NB4 (cell line): ENCODE measurements at regions not wholly inside any gene's neighbourhood (a gene's known extent, or its start where the extent isn't known, plus 50 kb on each side); places are given as distances from the start of the nearest gene placed in this dataset.

Source experiments
- DNase-seq: peaks from one replicate; pipeline ENCODE4 v3.0.0; 2010; ENCODE audit warnings: low read depth
- H3K4me3 ChIP-seq: one replicate; pipeline ENCODE4 v1.5.1; 2011; ENCODE audit warnings: mild to moderate bottlenecking, low read depth, low read length, moderate library complexity
- MYC ChIP-seq: IDR thresholded peaks from 2 replicates; pipeline ENCODE4 v1.6.1; 2011; ENCODE audit warnings: low read depth, low read length
- POLR2A ChIP-seq: IDR thresholded peaks from 2 replicates; pipeline ENCODE4 v1.6.1; 2011; ENCODE audit warnings: mild to moderate bottlenecking; ENCODE audit not compliant: insufficient read length; ENCODE audit errors: extremely low read depth
- TF ChIP-seq, protein P1 (sequence below): IDR thresholded peaks from one replicate; pipeline ENCODE4 v1.5.1; 2012; ENCODE audit warnings: low read depth, low read length
- TF ChIP-seq, protein P2 (sequence below): IDR thresholded peaks from 2 replicates; pipeline ENCODE4 v1.6.1; 2011; ENCODE audit warnings: low read depth, low read length

DNA sequence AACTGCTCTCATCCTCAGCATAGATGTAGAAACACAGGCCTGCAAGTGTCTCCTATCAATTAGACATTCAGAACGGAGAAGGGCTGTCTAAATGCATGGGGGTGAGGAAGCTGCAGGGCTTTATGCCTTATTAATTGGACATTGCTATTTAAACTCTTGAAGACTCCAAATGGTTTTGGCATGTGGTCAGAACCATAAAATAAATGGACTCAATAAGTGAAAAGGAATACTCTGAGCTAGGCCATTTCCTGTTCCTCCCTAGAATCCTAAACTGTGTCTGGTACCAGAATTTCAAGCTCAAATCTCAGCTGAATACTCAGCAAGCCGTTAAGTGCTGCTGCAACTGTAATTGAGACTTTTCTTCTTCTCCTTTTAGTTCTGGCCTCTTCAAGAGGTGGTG is 80.4 kb upstream of the C1orf87 start:
- DNase-seq: no peak
- no peak for TF ChIP-seq POLR2A
- no peak for TF ChIP-seq MYC
- TF ChIP-seq, protein P1, sequence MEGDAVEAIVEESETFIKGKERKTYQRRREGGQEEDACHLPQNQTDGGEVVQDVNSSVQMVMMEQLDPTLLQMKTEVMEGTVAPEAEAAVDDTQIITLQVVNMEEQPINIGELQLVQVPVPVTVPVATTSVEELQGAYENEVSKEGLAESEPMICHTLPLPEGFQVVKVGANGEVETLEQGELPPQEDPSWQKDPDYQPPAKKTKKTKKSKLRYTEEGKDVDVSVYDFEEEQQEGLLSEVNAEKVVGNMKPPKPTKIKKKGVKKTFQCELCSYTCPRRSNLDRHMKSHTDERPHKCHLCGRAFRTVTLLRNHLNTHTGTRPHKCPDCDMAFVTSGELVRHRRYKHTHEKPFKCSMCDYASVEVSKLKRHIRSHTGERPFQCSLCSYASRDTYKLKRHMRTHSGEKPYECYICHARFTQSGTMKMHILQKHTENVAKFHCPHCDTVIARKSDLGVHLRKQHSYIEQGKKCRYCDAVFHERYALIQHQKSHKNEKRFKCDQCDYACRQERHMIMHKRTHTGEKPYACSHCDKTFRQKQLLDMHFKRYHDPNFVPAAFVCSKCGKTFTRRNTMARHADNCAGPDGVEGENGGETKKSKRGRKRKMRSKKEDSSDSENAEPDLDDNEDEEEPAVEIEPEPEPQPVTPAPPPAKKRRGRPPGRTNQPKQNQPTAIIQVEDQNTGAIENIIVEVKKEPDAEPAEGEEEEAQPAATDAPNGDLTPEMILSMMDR: no peak
- TF ChIP-seq, protein P2, sequence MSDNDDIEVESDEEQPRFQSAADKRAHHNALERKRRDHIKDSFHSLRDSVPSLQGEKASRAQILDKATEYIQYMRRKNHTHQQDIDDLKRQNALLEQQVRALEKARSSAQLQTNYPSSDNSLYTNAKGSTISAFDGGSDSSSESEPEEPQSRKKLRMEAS: no peak
- H3K4me3 ChIP-seq: no peak overlapping the region

DNA sequence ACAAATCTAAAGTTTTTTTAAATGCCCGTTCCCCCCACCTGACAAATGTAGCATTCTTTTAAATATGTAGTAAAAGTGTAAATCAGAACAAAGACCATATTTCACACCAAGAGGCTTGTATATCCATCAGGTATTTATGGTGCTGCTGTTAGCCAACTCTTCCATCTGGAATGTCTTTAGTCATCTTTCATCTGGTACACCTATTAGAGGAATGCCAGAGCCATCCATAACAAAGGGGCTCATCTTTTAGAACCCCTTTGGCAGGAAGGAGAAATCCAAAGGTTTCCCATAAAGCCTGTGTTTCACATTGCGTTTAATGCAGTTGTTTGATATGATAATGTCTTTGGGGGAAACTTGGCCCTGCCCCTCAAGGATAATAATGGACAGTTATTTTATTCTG is 79.3 kb upstream of the C1orf87 start:
- TF ChIP-seq, protein P1: no peak
- TF ChIP-seq POLR2A: no peak
- TF ChIP-seq, protein P2: no peak
- TF ChIP-seq MYC: no peak
- H3K4me3 ChIP-seq: no peak overlapping the region
- DNase-seq: no peak

DNA sequence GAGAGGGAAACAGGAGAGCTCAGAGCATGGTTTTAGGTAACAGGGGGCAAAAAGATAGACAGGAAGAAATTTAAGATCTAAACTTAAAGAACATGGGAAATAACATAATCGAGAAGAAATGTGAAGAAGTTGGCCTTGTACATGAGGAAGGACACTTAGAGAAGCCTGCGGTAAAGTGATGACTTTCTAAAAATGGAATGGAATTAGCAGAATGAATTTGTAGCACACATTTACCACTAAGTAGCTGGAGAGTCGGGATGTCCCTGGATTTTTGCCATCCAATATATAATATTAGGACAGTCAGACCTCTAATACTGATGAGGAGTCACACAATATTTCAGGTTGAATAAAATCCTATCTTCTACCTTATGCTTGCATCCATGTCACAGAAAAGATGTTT is 77.7 kb upstream of the C1orf87 start:
- DNase-seq: no peak
- no peak overlapping the region for H3K4me3 ChIP-seq
- TF ChIP-seq POLR2A (no peak), MYC (no peak)
- TF ChIP-seq, protein P2: no peak
- TF ChIP-seq, protein P1: no peak

DNA sequence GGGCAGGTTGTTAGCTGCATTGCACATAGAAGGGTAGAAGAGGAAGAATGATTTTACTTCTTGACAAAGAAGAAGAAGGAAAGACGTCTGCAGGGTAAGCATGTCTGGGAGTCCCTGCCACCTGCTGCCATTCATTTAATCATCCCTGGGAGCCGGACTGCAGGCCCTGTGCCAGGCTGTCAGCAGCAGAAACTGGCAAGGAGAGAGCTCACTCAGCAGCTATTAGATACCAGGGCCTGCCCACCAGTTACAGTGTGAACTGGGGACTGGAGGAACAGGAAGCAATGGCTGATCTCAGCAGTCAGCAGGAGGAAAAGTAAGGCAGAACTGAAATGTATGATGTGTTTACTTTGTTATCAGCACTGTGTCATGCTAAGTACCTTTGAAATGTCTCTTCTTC is 75.7 kb upstream of the C1orf87 start:
- H3K4me3 ChIP-seq: no peak overlapping the region
- DNase-seq: no peak
- TF ChIP-seq, protein P1: no peak
- TF ChIP-seq, protein P2: no peak
- no peak for TF ChIP-seq POLR2A
- no peak for TF ChIP-seq MYC

DNA sequence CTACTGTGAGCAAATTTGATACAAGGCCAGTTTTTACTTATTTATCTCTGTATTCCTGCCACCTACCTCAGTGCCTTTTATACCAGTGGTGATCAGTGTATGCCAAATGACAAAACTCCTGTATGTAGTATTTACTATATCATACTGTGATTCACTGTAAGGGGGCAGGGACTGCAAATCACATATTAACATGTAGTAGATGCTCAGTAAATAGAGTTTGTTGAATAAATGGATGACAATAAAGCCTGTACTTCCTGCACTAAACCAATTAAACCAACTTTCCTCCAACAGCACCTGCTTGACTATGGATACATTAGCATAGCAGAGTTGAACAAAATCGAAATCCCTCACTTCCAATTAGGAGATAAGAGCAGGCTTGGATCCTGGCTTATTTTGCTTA is 73.3 kb upstream of the C1orf87 start:
- no peak overlapping the region for H3K4me3 ChIP-seq
- TF ChIP-seq, protein P1: no peak
- no peak for TF ChIP-seq MYC
- TF ChIP-seq POLR2A: no peak
- TF ChIP-seq, protein P2: no peak
- DNase-seq: no peak

DNA sequence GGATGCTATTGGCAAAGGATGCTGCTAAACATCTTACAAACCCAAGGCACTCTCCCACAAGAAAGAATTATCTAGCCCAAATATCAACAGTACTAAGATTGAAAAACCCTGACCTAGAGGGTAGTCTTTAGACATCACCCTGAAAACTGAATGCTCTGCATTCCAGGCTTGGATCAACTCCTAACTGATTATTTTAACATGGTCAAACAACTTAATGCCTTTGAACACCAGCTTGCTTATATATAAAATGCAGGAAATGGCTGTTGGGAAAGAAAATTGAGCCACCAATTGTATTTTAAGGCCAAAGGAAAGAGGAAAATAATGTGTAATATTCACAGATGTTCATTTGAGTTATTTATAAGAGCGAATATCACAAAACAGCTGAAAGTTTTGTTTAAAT is 72.2 kb upstream of the C1orf87 start:
- H3K4me3 ChIP-seq: no peak overlapping the region
- TF ChIP-seq, protein P2: no peak
- TF ChIP-seq, protein P1: no peak
- no peak for TF ChIP-seq MYC
- TF ChIP-seq POLR2A: no peak
- DNase-seq: no peak
